ENCODE measurements at regions not wholly inside any gene's neighbourhood (a gene's known extent, or its start where the extent isn't known, plus 50 kb on each side); places are given as distances from the start of the nearest gene placed in this dataset.
"Not testable (repeated sequence)": the region's sequence is repeated elsewhere in the genome, so short reads cannot be mapped to it uniquely, and the experiment has no call there.

DNA sequence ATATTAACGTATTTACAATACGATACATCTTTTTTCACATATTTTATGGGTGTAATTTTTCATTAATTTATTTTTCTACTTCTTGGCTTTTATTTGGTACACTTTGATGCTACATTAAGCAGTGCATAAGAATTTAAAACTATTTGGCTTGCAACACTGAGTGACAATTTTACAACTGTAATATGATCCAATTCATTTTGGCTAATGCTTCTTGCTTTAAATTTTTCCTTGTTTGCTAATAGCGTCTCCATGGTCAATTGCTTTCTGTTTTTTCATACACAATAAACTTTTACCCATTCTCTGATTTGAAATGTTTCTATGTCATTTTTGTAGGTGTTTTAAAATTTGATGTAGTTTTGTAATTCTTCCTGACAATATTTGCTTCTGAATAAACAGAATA lies 773.2 kb downstream of the FAM181B start:
- intact Hi-C loops (cut with DNase I), result no loop called here
- no peak for DNase-seq (ENCODE audit: low spot score)

DNA sequence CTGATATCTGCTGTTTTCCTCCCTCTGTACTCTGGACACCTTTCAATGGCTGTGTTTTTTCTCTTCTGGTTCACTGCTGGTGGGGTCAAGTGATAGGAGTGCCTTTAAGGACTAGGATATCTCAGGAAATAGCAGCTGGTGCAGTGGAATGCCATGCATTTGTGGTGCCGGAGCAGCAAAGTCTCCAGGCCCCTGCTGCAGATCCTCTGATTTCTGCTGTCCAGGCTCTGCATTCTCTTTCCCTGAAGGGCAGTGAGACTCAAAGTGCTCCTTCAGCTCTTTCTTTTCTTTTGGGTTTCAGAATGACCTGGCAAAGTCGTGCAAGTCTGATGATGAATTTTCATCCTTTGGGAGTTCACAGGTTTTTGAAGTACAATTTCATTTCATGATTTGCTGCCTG lies 774.3 kb downstream of the FAM181B start:
- intact Hi-C loops (cut with DNase I), result no loop called here
- no peak for DNase-seq (ENCODE audit: low spot score)

DNA sequence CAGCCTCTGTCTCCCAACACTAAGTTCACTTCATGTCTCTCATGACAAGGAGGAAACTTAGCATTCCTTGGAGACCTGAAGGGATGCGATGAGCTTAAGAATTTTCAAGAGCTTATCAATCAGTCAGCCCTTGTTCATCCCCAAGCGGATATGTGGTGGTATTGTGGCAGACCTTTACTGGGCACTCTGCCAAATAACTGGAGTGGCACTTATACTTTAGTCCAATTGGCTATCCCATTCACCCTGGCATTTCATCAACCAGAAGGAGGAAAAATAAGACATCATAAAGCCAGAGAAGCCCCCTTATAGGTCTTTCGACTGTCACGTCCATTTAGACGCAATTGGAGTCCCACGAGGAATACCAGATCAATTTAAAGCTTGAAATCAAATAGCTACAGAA lies 779.4 kb downstream of the FAM181B start:
- intact Hi-C loops (cut with DNase I); DNase-seq (ENCODE audit: low spot score): not testable (repeated sequence)

DNA sequence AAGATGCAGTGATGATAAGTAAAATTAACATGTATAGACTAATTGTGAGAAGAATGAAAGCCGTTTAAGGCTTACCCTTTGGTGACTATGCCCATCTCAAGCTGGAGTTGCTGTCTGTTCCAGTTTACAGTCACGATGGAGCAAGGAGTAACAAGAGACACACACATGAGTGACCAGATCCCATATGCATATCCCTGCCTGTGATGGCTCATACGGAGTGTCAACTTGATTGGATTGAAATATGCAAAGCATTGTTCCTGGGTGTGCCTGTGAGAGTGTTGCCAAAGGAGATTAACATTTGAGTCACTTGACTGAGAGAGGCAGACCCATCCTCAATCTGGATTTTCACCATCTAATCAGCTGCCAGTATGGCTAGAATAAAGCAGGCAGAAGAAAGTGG lies 786.8 kb downstream of the FAM181B start:
- no peak for DNase-seq (ENCODE audit: low spot score)
- intact Hi-C loops (cut with DNase I), result no loop called here

DNA sequence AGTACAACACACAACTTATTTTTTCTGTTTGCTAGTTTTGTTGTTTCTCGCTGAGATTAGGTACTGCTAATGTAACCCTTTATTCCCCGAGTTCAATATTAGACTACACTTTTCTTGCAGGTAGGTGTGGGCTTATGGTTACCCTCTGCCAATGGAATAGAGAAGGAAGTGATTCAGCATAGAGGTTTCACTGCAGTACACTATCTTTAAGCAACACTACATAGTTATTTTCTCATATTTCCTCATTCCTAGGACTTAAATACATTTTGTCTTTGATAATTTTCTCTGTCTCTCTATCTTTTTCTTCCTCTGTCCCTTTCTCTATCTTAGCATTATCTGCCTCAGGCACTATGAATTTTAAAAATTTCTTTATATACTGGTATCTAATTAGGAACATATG lies 791.0 kb downstream of the FAM181B start:
- intact Hi-C loops (cut with DNase I), result no loop called here
- DNase-seq (ENCODE audit: low spot score), result no peak

DNA sequence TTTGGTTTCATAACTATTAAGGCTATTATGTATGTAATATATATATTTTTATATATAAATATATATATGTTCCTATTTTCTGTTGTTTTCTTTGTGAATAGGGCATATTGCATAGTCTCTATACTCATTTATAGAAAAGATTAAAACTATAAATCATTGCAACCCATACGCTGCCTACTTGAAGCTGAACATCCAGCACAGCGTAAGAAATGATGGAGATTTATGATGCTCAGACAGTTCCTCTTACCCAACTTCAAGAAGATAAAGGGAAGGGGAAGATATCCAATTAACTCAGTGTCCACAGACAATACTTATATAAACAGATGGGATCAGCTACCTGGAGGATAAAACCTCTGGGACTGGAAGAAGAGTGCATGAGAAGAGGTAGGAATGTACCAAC lies 791.7 kb downstream of the FAM181B start:
- intact Hi-C loops (cut with DNase I), result no loop called here
- no peak for DNase-seq (ENCODE audit: low spot score)

DNA sequence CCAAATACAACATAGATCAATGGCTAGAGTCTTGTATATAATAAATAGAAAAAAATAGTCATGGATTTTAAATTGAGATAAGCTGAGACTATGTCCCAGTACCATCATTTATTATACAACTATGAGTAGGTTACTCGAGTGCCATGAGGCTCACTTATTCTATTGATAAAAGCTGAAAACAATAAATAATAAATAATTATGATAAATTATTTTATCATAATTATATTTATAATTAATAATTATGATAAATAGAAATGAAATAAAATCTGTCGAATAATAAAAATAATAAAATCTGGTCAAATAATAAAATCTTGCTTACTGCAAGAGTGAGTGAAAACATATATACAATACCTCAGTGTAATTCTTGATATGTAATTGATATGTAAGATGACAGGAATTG lies 801.4 kb downstream of the FAM181B start:
- intact Hi-C loops (cut with DNase I), result no loop called here
- DNase-seq (ENCODE audit: low spot score), result no peak

DNA sequence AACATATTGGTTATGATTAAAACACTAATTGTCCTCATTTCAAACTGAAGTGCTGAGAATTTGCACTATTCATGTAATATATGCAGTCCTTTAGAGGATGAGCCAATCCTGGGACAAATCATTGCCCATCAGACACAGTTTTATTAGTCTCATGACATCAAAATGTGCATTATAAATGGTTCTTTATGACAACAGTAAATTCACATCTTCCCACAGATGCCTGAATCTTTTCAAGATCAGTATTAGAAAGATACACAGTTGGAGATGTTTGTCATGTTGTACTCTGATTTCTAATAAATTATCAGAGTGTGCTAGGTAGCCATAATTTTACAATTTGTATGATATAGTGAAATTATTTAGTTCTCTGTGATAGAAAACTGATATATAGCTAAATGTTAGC lies 813.5 kb downstream of the FAM181B start:
- DNase-seq (ENCODE audit: low spot score), result no peak
- intact Hi-C loops (cut with DNase I), result no loop called here

DNA sequence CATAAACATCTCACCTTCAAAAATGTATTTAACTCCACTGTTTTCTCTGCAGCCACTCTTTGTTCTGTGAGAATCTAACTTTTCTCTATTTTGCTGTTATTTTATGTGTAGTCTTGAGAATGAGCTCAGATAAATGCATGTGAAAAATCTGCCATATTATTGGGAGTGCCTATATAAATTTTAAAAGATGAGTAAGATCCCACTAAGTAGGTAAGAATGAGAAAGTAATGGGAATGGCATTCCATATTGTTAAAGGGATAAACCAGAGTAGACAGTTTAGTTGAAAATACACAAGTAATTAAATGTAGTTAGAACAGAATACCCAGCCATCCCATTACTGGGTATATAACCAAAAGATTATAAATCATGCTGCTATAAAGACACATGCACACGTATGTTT lies 817.2 kb downstream of the FAM181B start:
- intact Hi-C loops (cut with DNase I), result no loop called here

DNA sequence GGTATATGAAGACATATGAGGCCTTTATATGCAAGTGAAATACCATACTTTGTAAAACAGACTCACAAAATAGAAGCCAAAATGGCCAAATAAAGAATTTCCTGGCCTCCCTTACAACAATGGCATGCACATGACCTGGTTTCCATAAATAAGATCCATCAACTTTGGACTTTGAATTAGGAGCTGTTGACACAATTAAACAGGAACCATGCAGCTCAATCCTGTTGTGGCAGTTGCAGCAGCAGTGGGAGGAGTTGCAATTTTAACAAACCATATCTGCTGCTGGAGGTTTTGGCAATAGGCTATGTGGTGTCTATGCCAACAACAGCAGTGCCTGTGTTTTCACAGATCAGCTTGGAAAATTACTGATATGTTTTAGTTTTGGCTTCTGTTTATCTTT lies 818.6 kb downstream of the FAM181B start:
- intact Hi-C loops (cut with DNase I), result no loop called here
- DNase-seq (ENCODE audit: low spot score), result no peak

More for the DNA sequence above, 817.2 kb downstream of the FAM181B start:
- no peak for DNase-seq (ENCODE audit: low spot score)

DNA sequence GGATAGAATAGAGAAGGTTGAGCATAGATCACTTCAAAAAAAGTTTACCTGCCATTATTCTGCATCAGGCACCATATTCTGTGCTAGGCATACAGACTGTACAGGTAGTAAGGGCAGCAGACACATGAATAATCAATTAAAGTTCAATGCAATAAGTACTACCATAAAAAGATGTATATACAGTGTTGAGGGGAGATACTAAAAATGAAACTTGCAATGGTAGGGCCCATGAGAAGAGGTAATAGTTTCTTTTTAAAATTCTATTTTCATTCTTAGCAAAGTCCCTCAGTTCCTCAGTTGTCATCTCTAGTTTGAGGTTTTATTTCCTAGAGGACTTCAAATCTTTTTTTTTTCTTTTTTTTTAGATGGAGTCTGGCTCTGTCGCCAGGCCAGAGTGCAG lies 819.9 kb downstream of the FAM181B start:
- no peak for DNase-seq (ENCODE audit: low spot score)
- intact Hi-C loops (cut with DNase I), result no loop called here

DNA sequence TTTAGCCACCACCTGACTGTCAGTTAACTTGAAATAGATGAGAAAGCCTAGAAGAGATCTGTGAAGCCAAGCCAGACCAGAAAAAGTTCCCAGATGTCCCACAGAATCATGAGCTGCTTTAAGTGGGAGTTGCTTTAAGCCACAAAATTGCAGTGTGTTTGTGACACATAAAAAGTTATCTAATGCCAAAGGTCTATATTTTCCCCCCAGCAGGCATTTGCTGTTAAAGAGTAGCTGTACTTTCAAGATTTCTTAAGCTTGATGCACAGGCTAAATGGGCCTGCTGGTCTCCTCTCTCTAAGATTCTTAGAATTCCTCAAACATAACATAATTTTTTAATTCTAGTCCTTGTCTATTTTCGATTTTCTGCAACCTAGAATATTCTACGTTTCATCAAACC lies 825.7 kb downstream of the FAM181B start:
- no peak for DNase-seq (ENCODE audit: low spot score)
- intact Hi-C loops (cut with DNase I), result no loop called here

DNA sequence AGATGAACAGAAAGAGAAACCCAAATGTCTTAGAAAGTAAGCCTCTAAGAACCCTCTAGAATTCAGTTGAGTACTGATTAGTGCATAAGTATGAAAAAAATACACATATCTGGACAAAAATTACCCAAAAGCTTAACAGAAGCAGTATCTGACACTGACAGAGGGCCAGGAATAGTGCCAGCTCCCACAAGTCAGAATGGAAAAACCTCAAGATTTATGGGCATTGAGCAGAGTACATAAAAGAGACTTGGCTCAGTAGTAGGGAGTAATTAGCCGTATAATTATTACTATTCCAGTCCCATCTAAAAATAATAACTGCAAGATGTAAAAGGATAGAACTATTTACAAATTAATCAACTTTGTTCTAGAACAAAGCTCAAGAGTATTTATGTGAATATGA lies 834.5 kb downstream of the FAM181B start:
- intact Hi-C loops (cut with DNase I), result no loop called here
- DNase-seq (ENCODE audit: low spot score), result no peak

DNA sequence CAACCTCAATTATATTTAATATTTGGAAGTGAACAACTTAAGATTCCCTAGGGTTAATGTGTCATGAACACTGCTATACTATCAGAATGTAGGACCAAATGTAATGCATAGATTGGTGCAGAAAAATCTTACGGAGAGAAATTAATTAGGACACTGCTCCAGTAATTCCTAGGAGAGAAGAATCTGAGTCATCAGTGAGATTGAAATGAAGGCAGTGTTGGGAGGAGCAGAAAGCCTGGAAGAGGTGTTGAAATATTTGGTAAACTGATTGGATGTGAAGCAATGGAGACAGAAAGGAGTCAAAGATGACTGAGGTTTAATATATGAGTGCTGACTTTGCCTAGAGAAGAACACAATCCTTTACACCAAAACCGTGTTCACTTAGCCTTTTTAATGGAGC lies 836.0 kb downstream of the FAM181B start:
- no peak for DNase-seq (ENCODE audit: low spot score)
- intact Hi-C loops (cut with DNase I), result no loop called here

DNA sequence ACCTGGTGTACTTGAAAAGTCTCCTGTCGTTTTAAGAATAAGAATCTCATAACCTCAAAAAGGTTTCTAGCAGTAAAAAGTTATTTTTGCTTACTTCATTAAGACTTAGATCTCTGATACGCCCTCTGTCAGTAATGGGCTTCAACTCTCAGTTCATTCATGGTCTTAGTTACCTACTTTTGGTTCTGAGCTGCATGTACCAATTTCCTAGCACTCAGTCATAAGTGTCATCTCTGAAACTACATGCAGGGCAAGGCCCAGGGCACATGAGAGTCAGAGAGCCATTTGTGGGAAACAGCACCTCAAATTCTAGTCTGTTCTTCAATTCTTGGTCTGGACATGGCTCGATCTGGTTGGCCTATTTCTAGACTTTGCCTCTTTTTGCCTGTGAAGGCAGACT lies 838.4 kb downstream of the FAM181B start:
- intact Hi-C loops (cut with DNase I), result no loop called here
- DNase-seq (ENCODE audit: low spot score), result no peak

DNA sequence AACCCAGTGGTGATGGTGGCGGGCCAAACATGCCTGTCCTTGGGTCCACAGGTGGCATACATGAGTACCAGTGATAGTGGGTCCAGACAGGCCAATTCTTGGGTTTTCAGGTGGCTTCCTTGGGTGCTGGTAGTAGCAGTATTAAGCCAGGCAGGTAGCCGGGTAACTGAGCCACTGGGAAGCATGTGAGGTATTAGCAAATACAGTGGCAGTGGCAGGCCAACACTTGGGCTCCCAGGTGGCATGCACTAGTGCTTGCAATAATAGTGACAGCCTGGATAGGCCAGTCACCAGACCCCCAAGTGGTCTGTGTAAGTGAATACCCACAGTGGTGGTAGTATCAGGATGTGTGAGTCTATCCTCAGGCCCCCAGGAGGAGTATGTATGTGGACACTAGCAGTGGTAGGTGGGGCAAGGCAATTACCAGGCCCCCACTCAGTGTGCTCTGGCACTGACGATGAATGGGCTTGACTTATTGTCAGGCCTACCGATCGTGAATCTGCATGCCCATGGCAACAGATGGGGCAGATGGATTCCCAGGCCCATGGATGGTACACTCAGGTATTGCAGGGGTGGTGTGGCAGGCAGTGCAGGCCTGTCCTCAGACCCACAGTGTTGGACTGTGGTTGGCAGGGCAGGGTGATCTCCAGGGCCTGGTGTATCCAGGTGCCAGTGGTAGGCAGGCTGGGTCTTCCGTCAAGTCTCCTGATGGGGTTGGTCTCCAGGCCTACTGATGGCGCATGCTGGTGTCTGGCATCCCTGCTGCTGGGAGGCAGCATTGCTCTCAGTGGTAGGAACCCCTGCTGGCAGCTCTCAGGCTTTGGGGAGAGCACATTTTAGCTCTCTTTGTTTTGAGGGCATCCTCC lies 840.7 kb downstream of the FAM181B start:
- intact Hi-C loops (cut with DNase I), result no loop called here
- DNase-seq (ENCODE audit: low spot score), result peak; percentile 34

DNA sequence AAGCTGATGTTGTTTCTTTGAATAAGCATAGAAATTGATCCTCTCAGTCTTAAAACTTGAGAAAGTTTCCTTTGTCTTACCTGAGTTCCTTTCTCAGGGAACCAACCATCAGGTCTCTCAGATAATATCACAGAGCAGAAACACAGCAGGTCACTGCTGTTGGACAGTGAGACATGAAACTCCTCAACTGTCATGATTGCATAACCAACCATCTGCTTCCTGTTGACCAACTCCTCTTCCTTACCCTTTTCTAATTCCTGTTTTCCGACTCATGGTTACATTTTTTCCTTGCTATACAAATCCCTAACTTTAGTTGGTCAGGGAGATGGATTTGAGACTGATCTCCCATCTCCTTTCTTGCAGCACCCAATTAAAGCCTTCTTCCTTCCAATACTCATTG lies 845.3 kb downstream of the FAM181B start:
- intact Hi-C loops (cut with DNase I), result loop anchor here in 1 of 2 donors (5.0 kb wide), 1 partner anchor 1056 kb away; no protein-coding TSS in a partner anchor
- no peak for DNase-seq (ENCODE audit: low spot score)

DNA sequence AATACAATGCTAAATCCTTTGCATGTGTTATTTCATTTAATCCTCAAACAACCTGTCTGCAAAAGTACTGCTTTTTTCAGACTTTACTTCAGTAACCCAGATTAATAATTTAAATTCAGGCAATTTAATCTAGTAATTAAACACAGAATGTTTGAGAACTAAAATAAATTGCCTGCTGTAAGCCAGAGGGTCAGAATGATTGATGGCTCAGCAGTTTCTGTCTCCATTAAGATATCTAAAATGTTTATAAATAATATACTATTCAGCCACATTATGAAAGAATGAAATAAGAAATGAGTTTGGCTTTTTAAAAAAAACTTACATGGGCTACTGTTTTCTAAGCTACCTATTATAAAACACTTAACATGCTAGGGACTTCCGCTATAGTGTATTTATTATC lies 846.0 kb downstream of the FAM181B start:
- DNase-seq (ENCODE audit: low spot score), result no peak
- intact Hi-C loops (cut with DNase I), result loop anchor here in 1 of 2 donors (5.0 kb wide), 1 partner anchor 1055 kb away; no protein-coding TSS in a partner anchor

DNA sequence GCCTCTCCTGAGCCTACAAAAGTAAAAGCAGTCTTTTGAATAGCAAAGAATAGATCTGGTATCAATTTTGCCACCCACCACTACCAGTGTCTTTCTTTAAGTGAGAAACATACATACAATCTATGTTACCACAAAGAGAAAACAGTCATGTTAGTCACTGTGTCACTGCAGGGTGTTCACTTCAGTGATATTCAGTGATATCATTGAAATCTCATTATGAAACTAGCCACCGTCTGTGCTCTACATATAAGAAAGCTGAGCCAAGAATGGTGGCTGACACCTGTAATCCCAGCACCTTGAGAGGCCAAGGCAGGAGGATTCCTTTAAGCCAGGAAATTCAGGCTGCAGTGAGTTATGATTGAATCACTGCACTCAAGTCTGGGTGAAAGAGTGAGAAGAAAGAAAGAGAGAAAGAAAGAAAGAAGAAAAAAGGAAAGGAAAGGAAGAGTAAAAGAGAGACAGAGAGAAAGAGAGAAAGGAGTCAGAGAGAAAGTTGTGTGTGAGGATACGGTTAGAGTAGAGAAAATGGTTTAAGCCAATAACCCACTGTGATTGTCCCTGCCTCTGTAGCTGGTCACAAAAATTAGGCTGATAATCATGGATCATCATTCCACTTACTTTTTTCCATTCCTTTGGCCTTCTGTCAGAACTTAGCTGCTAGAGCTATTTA lies 847.1 kb downstream of the FAM181B start:
- DNase-seq (ENCODE audit: low spot score), result no peak
- intact Hi-C loops (cut with DNase I), result loop anchor here in 1 of 2 donors (5.0 kb wide), 1 partner anchor 1054 kb away; no protein-coding TSS in a partner anchor

DNA sequence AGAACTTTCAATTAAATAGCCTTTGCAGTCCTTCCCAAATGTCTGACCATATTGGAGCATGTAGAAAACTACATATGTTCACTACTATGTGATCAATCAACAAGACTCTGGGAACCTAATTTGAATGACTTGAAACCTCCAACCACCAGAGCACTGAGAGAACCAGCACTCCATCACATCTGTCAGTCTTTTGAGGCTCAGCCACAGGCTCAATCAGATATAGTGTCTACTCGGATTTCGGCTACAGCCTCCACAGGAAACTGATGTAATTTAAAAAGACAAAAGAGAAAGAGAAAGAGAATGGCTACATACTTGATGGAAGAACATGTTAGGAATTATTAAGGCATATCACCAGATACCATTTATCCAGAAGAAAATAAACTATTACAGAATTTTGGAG lies 859.0 kb downstream of the FAM181B start:
- DNase-seq (ENCODE audit: low spot score), result no peak
- intact Hi-C loops (cut with DNase I), result no loop called here

DNA sequence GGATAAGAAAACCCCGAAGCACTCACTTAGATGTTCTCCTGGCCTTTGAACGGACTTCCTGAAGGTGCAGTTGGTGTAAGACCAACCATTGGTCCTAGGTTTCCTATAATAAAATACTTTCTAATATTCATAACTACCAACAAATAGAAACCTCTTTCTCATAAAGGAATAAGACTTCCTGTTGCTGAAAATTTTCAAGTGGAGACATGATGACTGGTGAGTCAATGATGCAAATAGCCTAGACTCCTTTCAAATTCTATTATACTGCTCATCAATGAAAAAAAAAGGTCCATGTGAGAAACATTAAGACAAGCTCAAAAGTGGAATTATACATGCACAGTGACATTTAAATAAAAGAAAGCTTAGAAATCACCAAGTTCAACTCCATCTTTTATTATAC lies 862.8 kb downstream of the FAM181B start:
- intact Hi-C loops (cut with DNase I), result no loop called here
- no peak for DNase-seq (ENCODE audit: low spot score)
